Esophagus muscularis mucosa (tissue), 4 donors: ENCODE measurements at regions not wholly inside any gene's neighbourhood (a gene's known extent, or its start where the extent isn't known, plus 50 kb on each side); places are given as distances from the start of the nearest gene placed in this dataset.

Experiments used
- DNase-seq: peaks from one replicate; pipeline ENCODE4 v3.0.0-alpha.2; 2017; ENCODE audit errors: extremely low spot score
- H3K27ac ChIP-seq, 4 donors: fragments of 200-600 bp; sonication (generic); replicated peaks in 1 of 4; 1 replicate in 3 of 4; 2 replicates in 1 of 4; pipeline ENCODE4 v1.5.1; 2016 to 2019; ENCODE audit warnings: mild to moderate bottlenecking in 1 of 4
- H3K27me3 ChIP-seq, 4 donors: fragments of 200-600 bp; sonication (generic); one replicate each; pipeline versions ENCODE4 v1.5.1 to v1.6.0; 2016 to 2019
- H3K36me3 ChIP-seq, 4 donors: fragments of 200-600 bp; sonication (generic); one replicate each; pipeline ENCODE4 v1.5.1; 2016 to 2019
- H3K4me1 ChIP-seq, 4 donors: fragments of 200-600 bp; sonication (generic); one replicate each; pipeline ENCODE4 v1.5.1; 2016 to 2019
- H3K4me3 ChIP-seq, 4 donors: fragments of 200-600 bp; sonication (generic); 1 replicate in 2 of 4; 2 replicates in 2 of 4; pipeline ENCODE4 v1.5.1; 2016 to 2019; ENCODE audit warnings: mild to moderate bottlenecking in 4 of 4, moderate library complexity in 1 of 4
- H3K9me3 ChIP-seq, 4 donors: fragments of 200-600 bp; sonication (generic); 1 replicate in 3 of 4; 2 replicates in 1 of 4; pipeline ENCODE4 v1.5.1; 2016 to 2019
- EP300 ChIP-seq: sonication (generic); formaldehyde crosslinking; IDR thresholded peaks from one replicate; pipeline ENCODE4 v1.6.1; 2017; ENCODE audit warnings: antibody characterized with exemption
- POLR2A ChIP-seq: fragments of 450-650 bp; IDR thresholded peaks from one replicate; pipeline ENCODE4 v1.6.1; 2017; ENCODE audit warnings: antibody characterized with exemption, moderate library complexity, mild to moderate bottlenecking, low read depth
- POLR2AphosphoS5 ChIP-seq, 2 donors: sonication (generic); formaldehyde crosslinking; IDR thresholded peaks; one replicate each; pipeline ENCODE4 v1.6.1; 2017; ENCODE audit warnings: antibody characterized with exemption in 2 of 2
- WGBS: methylation state at CpG from one replicate; pipeline ENCODE4 v1.1.5; 2018; 5-methylcytosine and 5-hydroxymethylcytosine counted together
- intact Hi-C: fragments of 100-400 bp; cut with DNase I; formaldehyde crosslinking; loops from one replicate; pipeline ENCODE4 v1.15.1; 2023
- TF ChIP-seq, protein P1 (sequence below), 3 experiments: fragments of 200-600 bp in 2 of 3; fragments of 450-650 bp in 1 of 3; sonication (generic) in 2 of 3; IDR thresholded peaks; one replicate each; pipeline ENCODE4 v1.5.1; 2017 to 2019; ENCODE audit warnings: antibody characterized with exemption in 3 of 3, mild to moderate bottlenecking in 2 of 3, moderate library complexity in 1 of 3

DNA sequence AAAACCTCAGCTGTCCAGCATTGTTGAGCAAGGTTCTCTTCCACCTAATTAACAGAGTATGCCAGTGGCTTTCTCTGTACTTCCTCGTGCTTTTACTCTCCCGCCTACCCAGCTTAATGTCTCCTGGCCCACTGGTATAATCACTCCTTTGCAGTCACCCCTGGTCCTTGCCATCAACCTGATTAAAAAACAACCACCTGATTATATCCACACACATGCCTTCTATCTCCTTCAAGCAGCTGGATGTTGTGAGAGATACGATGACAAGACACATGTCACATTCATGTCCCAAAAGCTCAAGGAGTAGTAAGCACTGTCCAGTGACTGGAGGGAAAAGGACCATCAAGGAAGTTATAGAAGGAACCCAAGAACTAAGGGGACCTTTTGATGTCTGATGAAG lies 241.3 kb upstream of the GRIP1 start:
- no peak overlapping the region for H3K4me3 ChIP-seq
- H3K4me1 ChIP-seq = peaks cover 0 to 20% (median 12%) of the 10 kb centered on the region in 4 donors
- no peaks in the 10 kb centered on the region for H3K36me3 ChIP-seq
- WGBS = 87% methylated on average over 3 of the region's 3 CpGs
- H3K9me3 ChIP-seq = no peaks in the 10 kb centered on the region
- intact Hi-C loops = no loop called here
- TF ChIP-seq POLR2AphosphoS5 (IDR thresholded peaks at IDR 0.05) (no peak), EP300 (no peak), POLR2A (no peak)
- TF ChIP-seq, protein P1, sequence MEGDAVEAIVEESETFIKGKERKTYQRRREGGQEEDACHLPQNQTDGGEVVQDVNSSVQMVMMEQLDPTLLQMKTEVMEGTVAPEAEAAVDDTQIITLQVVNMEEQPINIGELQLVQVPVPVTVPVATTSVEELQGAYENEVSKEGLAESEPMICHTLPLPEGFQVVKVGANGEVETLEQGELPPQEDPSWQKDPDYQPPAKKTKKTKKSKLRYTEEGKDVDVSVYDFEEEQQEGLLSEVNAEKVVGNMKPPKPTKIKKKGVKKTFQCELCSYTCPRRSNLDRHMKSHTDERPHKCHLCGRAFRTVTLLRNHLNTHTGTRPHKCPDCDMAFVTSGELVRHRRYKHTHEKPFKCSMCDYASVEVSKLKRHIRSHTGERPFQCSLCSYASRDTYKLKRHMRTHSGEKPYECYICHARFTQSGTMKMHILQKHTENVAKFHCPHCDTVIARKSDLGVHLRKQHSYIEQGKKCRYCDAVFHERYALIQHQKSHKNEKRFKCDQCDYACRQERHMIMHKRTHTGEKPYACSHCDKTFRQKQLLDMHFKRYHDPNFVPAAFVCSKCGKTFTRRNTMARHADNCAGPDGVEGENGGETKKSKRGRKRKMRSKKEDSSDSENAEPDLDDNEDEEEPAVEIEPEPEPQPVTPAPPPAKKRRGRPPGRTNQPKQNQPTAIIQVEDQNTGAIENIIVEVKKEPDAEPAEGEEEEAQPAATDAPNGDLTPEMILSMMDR (IDR thresholded peaks at IDR 0.05) = no peak
- no peak overlapping the region for H3K27ac ChIP-seq
- H3K27me3 ChIP-seq = no peaks in the 10 kb centered on the region
- peak; percentile 80 for DNase-seq

- Histone ChIP-seq H3K4me3 (no peak overlapping the region), H3K36me3 (no peaks in the 10 kb centered on the region), H3K4me1 (peaks cover 0 to 20% (median 12%) of the 10 kb centered on the region in 4 donors), H3K9me3 (no peaks in the 10 kb centered on the region), H3K27ac (no peak overlapping the region), H3K27me3 (no peaks in the 10 kb centered on the region)
- 83% methylated on average over 1 of the region's 1 CpG for WGBS
- intact Hi-C loops = no loop called here
- TF ChIP-seq POLR2AphosphoS5 (IDR thresholded peaks at IDR 0.05) (no peak), EP300 (no peak), POLR2A (no peak)
- TF ChIP-seq, protein P1 (IDR thresholded peaks at IDR 0.05) = no peak
- DNase-seq = peak; percentile 31
Observed at GRCh38 chr12:66921151-66921550, 242.3 kb upstream of the GRIP1 start.

GRCh38 chr12:66925083-66925482 lies 246.2 kb upstream of the GRIP1 start:
- intact Hi-C loops = no loop called here
- H3K9me3 ChIP-seq = no peaks in the 10 kb centered on the region
- no peaks in the 10 kb centered on the region for H3K27me3 ChIP-seq
- WGBS = 73% methylated on average over 2 of the region's 2 CpGs
- no peaks in the 10 kb centered on the region for H3K36me3 ChIP-seq
- peaks cover 0 to 32% (median 20%) of the 10 kb centered on the region in 4 donors for H3K4me1 ChIP-seq
- H3K4me3 ChIP-seq = no peak overlapping the region
- TF ChIP-seq POLR2AphosphoS5 (IDR thresholded peaks at IDR 0.05) (no peak), POLR2A (no peak), EP300 (no peak)
- TF ChIP-seq, protein P1 (IDR thresholded peaks at IDR 0.05) = no peak
- no peak overlapping the region for H3K27ac ChIP-seq
- DNase-seq = no peak

GRCh38 chr12:66929121-66929520 lies 250.2 kb upstream of the GRIP1 start:
- intact Hi-C loops = no loop called here
- peaks cover 0 to 15% (median 8%) of the 10 kb centered on the region in 4 donors for H3K4me1 ChIP-seq
- no peaks in the 10 kb centered on the region for H3K27me3 ChIP-seq
- TF ChIP-seq POLR2A = no peak
- TF ChIP-seq, protein P1 (IDR thresholded peaks at IDR 0.05) = no peak
- no peak for TF ChIP-seq POLR2AphosphoS5 (IDR thresholded peaks at IDR 0.05)
- no peak for TF ChIP-seq EP300
- DNase-seq = peak; percentile 50
- H3K36me3 ChIP-seq = no peaks in the 10 kb centered on the region
- no peak overlapping the region for H3K27ac ChIP-seq
- H3K9me3 ChIP-seq = no peaks in the 10 kb centered on the region
- no peak overlapping the region for H3K4me3 ChIP-seq

- no peaks in the 10 kb centered on the region for H3K27me3 ChIP-seq
- H3K9me3 ChIP-seq = no peaks in the 10 kb centered on the region
- H3K4me3 ChIP-seq = no peak overlapping the region
- no peak for TF ChIP-seq POLR2AphosphoS5 (IDR thresholded peaks at IDR 0.05)
- TF ChIP-seq, protein P1 (IDR thresholded peaks at IDR 0.05) = no peak
- TF ChIP-seq EP300 = no peak
- no peak for TF ChIP-seq POLR2A
- intact Hi-C loops = no loop called here
- DNase-seq = no peak
- no peak overlapping the region for H3K27ac ChIP-seq
- H3K36me3 ChIP-seq = no peaks in the 10 kb centered on the region
- 76% methylated on average over 3 of the region's 3 CpGs for WGBS
- H3K4me1 ChIP-seq = peaks cover 0 to 24% (median 18%) of the 10 kb centered on the region in 4 donors
Observed at GRCh38 chr12:66931091-66931490, 252.2 kb upstream of the GRIP1 start.
